Esophagus muscularis mucosa (tissue), 3 donors: ENCODE measurements at regions not wholly inside any gene's neighbourhood (a gene's known extent, or its start where the extent isn't known, plus 50 kb on each side); places are given as distances from the start of the nearest gene placed in this dataset.

Experiments used
- EP300 ChIP-seq: sonication (generic); formaldehyde crosslinking; IDR thresholded peaks from one replicate; pipeline ENCODE4 v1.6.1; 2017; ENCODE audit warnings: antibody characterized with exemption
- TF ChIP-seq, protein P1 (sequence below), 3 experiments: fragments of 200-600 bp in 2 of 3; fragments of 450-650 bp in 1 of 3; sonication (generic) in 2 of 3; IDR thresholded peaks; one replicate each; pipeline ENCODE4 v1.5.1; 2017 to 2019; ENCODE audit warnings: antibody characterized with exemption in 3 of 3, mild to moderate bottlenecking in 2 of 3, moderate library complexity in 1 of 3

DNA sequence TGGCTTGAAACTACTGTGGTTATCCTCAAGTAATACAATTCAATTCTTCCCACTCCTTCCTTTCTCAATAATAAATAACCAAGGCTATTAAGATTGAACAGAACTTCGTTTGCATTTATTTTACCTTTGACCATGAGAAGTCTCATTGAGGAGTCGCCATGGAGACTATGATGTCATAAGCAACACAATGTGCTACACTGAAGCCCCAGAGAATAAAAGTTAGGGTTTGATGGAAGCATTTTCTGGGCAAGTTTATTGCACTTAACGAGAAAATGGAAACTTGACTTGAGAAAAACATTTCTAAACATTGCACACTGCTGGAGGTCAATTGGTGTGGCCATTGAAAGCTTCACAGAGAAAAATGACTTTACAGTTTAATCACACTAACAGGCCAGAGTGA, 121.5 kb downstream of the FAM76B start:
- TF ChIP-seq, protein P1, sequence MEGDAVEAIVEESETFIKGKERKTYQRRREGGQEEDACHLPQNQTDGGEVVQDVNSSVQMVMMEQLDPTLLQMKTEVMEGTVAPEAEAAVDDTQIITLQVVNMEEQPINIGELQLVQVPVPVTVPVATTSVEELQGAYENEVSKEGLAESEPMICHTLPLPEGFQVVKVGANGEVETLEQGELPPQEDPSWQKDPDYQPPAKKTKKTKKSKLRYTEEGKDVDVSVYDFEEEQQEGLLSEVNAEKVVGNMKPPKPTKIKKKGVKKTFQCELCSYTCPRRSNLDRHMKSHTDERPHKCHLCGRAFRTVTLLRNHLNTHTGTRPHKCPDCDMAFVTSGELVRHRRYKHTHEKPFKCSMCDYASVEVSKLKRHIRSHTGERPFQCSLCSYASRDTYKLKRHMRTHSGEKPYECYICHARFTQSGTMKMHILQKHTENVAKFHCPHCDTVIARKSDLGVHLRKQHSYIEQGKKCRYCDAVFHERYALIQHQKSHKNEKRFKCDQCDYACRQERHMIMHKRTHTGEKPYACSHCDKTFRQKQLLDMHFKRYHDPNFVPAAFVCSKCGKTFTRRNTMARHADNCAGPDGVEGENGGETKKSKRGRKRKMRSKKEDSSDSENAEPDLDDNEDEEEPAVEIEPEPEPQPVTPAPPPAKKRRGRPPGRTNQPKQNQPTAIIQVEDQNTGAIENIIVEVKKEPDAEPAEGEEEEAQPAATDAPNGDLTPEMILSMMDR (IDR thresholded peaks at IDR 0.05) = no peak
- no peak for TF ChIP-seq EP300
